WI38 (cell line): ENCODE measurements at regions not wholly inside any gene's neighbourhood (a gene's known extent, or its start where the extent isn't known, plus 50 kb on each side); places are given as distances from the start of the nearest gene placed in this dataset.

Experiments
- H3K4me3 ChIP-seq: 2 replicates; pipeline ENCODE4 v1.5.1; 2011; ENCODE audit warnings: low read depth, mild to moderate bottlenecking, control low read depth, low read length
- CTCF ChIP-seq: IDR thresholded peaks from 2 replicates; pipeline ENCODE4 v1.5.1; 2012; ENCODE audit warnings: low read depth, mild to moderate bottlenecking, control low read depth, low read length

- no peak for TF ChIP-seq CTCF
- H3K4me3 ChIP-seq, result no peak overlapping the region
Observed at GRCh38 chr4:14620567-14621141, 381.6 kb upstream of the CPEB2 start.

- TF ChIP-seq CTCF, result no peak
- H3K4me3 ChIP-seq, result no peak overlapping the region
Observed at GRCh38 chr4:14621731-14622463, 380.4 kb upstream of the CPEB2 start.

GRCh38 chr4:14627038-14627437 is 375.2 kb upstream of the CPEB2 start:
- no peak for TF ChIP-seq CTCF
- no peak overlapping the region for H3K4me3 ChIP-seq

- TF ChIP-seq CTCF, result no peak
- H3K4me3 ChIP-seq, result no peak overlapping the region
Observed at GRCh38 chr4:14631806-14632440, 370.4 kb upstream of the CPEB2 start.

- no peak overlapping the region for H3K4me3 ChIP-seq
- no peak for TF ChIP-seq CTCF
Observed at GRCh38 chr4:14636563-14636962, 365.7 kb upstream of the CPEB2 start.

- TF ChIP-seq CTCF, result no peak
- no peak overlapping the region for H3K4me3 ChIP-seq
Observed at GRCh38 chr4:14640476-14640875, 361.8 kb upstream of the CPEB2 start.

GRCh38 chr4:14641871-14642270 is 360.4 kb upstream of the CPEB2 start:
- H3K4me3 ChIP-seq, result no peak overlapping the region
- no peak for TF ChIP-seq CTCF
